DOHH2 (cell line): ENCODE measurements at regions not wholly inside any gene's neighbourhood (a gene's known extent, or its start where the extent isn't known, plus 50 kb on each side); places are given as distances from the start of the nearest gene placed in this dataset.

Experiments
- H3F3A ChIP-seq: fragments of 200-600 bp; sonication (generic), shearing (Covaris generic); 2 replicates; pipeline ENCODE4 v1.6.0; 2016; ENCODE audit warnings: antibody characterized with exemption, mild to moderate bottlenecking; ENCODE audit not compliant: control insufficient read depth, insufficient read depth
- H3K27ac ChIP-seq: fragments of 200-600 bp; sonication (generic); 2 replicates; pipeline ENCODE4 v1.5.1; 2014; ENCODE audit warnings: low read depth, mild to moderate bottlenecking, low read length, moderate library complexity
- H3K27me3 ChIP-seq: fragments of 200-600 bp; sonication (generic); 2 replicates; pipeline ENCODE4 v1.6.1; 2014; ENCODE audit warnings: mild to moderate bottlenecking, low read length, mixed read lengths; ENCODE audit not compliant: control insufficient read depth
- H3K36me3 ChIP-seq: fragments of 200-600 bp; sonication (generic); 2 replicates; pipeline ENCODE4 v1.6.1; 2014; ENCODE audit warnings: mild to moderate bottlenecking, low read length, moderate library complexity, mixed read lengths; ENCODE audit not compliant: control insufficient read depth
- H3K4me1 ChIP-seq: fragments of 200-600 bp; sonication (generic); 2 replicates; pipeline ENCODE4 v1.6.1; 2014; ENCODE audit warnings: mild to moderate bottlenecking, low read length, mixed read lengths; ENCODE audit not compliant: control insufficient read depth
- H3K4me2 ChIP-seq: fragments of 200-600 bp; sonication (generic); 2 replicates; pipeline ENCODE4 v1.6.0; 2014; ENCODE audit warnings: mild to moderate bottlenecking, low read length, moderate library complexity
- H3K4me3 ChIP-seq: fragments of 200-600 bp; sonication (generic); 2 replicates; pipeline ENCODE4 v1.5.1; 2014; ENCODE audit warnings: mild to moderate bottlenecking, low read length, mixed read lengths
- H3K79me2 ChIP-seq: fragments of 200-600 bp; sonication (generic); 2 replicates; pipeline ENCODE4 v1.6.1; 2014; ENCODE audit warnings: mild to moderate bottlenecking, low read length, mixed read lengths; ENCODE audit not compliant: control insufficient read depth
- H3K9me2 ChIP-seq: fragments of 200-600 bp; sonication (generic); replicated peaks from 2 replicates; pipeline ENCODE4 v1.6.1; 2014; ENCODE audit warnings: mild to moderate bottlenecking, low read length, mixed read lengths; ENCODE audit not compliant: control insufficient read depth
- H3K9me3 ChIP-seq: fragments of 200-600 bp; sonication (generic); 2 replicates; pipeline ENCODE4 v1.6.1; 2014; ENCODE audit warnings: antibody characterized with exemption, low read length, mixed read lengths; ENCODE audit not compliant: control insufficient read depth, insufficient read depth
- H4K20me1 ChIP-seq: fragments of 200-600 bp; sonication (generic); 2 replicates; pipeline ENCODE4 v1.6.0; 2014; ENCODE audit warnings: low read depth, mild to moderate bottlenecking, antibody characterized with exemption, low read length, moderate library complexity; ENCODE audit not compliant: control insufficient read depth, insufficient read depth
- EZH2phosphoT487 ChIP-seq: fragments of 200-600 bp; sonication (generic); IDR thresholded peaks from 2 replicates; pipeline ENCODE4 v1.6.1; 2017; ENCODE audit warnings: borderline replicate concordance, mild to moderate bottlenecking, antibody characterized with exemption, low read length, moderate library complexity, mixed read lengths
- TF ChIP-seq, protein P1 (sequence below): fragments of 200-600 bp; sonication (generic); IDR thresholded peaks from one replicate; pipeline ENCODE4 v1.5.1; 2014; ENCODE audit warnings: antibody characterized with exemption, mild to moderate bottlenecking, low read depth, low read length; ENCODE audit not compliant: poor library complexity, severe bottlenecking

DNA sequence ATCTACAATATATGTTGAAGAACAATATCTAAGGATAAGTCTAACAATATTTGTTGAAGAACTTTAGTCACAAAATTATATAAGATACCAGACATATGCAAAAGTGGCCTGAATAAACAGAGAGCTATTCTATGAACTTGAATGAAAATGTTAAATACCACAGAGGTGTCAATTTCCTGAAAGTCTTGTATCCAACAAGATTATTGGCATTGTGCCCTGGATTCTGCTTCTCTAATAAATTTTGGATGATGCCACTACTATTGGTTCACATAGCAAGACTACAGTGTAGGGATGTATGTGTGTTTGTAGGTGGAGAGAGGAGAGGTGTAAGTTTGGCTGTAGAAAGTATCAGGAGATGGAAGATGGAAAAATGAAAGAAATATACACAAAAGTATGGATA is 731.8 kb upstream of the RGMB start:
- H3K4me3 ChIP-seq = no peak overlapping the region
- no peak overlapping the region for H3K4me2 ChIP-seq
- no peaks in the 10 kb centered on the region for H3K9me3 ChIP-seq
- H3K36me3 ChIP-seq = no peaks in the 10 kb centered on the region
- H3K79me2 ChIP-seq = no peaks in the 10 kb centered on the region
- H3K9me2 ChIP-seq = no peaks in the 10 kb centered on the region
- no peak for TF ChIP-seq EZH2phosphoT487
- TF ChIP-seq, protein P1, sequence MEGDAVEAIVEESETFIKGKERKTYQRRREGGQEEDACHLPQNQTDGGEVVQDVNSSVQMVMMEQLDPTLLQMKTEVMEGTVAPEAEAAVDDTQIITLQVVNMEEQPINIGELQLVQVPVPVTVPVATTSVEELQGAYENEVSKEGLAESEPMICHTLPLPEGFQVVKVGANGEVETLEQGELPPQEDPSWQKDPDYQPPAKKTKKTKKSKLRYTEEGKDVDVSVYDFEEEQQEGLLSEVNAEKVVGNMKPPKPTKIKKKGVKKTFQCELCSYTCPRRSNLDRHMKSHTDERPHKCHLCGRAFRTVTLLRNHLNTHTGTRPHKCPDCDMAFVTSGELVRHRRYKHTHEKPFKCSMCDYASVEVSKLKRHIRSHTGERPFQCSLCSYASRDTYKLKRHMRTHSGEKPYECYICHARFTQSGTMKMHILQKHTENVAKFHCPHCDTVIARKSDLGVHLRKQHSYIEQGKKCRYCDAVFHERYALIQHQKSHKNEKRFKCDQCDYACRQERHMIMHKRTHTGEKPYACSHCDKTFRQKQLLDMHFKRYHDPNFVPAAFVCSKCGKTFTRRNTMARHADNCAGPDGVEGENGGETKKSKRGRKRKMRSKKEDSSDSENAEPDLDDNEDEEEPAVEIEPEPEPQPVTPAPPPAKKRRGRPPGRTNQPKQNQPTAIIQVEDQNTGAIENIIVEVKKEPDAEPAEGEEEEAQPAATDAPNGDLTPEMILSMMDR = no peak
- no peaks in the 10 kb centered on the region for H3K27me3 ChIP-seq
- H4K20me1 ChIP-seq = no peaks in the 10 kb centered on the region
- H3F3A ChIP-seq = no peaks in the 10 kb centered on the region
- H3K4me1 ChIP-seq = no peaks in the 10 kb centered on the region
- H3K27ac ChIP-seq = no peak overlapping the region

DNA sequence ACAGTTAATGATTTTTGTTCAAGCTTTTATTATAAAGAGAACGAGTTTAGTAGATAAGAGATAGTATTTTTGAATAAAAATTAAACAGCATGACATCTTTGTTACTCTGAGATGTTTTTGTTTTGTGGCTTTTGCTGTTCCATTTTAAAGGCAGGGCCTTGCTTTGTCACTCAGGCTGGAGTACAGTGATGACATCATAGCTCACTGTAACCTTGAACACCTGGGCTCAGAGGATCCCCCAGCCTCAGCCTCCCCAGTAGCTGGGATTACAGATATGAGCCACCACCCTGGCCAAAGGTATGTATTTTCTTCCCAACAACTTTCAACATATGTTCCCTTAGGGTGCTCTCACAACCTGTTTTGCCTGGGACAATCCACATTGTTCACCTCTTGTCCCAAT is 730.9 kb upstream of the RGMB start:
- H3F3A ChIP-seq = no peaks in the 10 kb centered on the region
- TF ChIP-seq EZH2phosphoT487 = no peak
- TF ChIP-seq, protein P1 = no peak
- H3K36me3 ChIP-seq = no peaks in the 10 kb centered on the region
- H3K9me3 ChIP-seq = no peaks in the 10 kb centered on the region
- H3K27me3 ChIP-seq = no peaks in the 10 kb centered on the region
- no peaks in the 10 kb centered on the region for H3K9me2 ChIP-seq
- H4K20me1 ChIP-seq = no peaks in the 10 kb centered on the region
- no peak overlapping the region for H3K4me3 ChIP-seq
- H3K79me2 ChIP-seq = no peaks in the 10 kb centered on the region
- no peak overlapping the region for H3K4me2 ChIP-seq
- no peaks in the 10 kb centered on the region for H3K4me1 ChIP-seq
- H3K27ac ChIP-seq = no peak overlapping the region

DNA sequence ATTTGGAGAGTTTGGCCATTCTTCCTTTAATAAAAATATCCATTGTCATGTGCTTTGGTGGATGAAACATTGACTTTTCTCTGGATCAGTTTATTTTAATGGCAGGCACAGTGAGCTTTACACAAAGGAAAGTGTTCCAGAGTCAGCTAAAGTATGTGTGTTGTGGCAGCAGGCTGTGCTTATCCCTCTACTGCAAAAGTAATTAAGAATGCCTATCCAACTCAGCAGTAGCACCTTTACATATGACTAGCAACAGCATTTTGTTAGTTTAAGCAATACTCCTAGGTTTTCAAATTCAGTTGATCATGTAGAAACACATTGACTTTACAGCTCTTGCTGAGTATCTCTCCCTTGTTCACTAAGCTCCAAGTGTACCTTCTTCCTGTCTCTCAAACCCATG is 730.5 kb upstream of the RGMB start:
- no peaks in the 10 kb centered on the region for H3K4me1 ChIP-seq
- no peaks in the 10 kb centered on the region for H3F3A ChIP-seq
- no peaks in the 10 kb centered on the region for H4K20me1 ChIP-seq
- H3K27me3 ChIP-seq = no peaks in the 10 kb centered on the region
- H3K36me3 ChIP-seq = no peaks in the 10 kb centered on the region
- TF ChIP-seq, protein P1 = no peak
- TF ChIP-seq EZH2phosphoT487 = no peak
- no peak overlapping the region for H3K4me3 ChIP-seq
- no peaks in the 10 kb centered on the region for H3K9me2 ChIP-seq
- H3K79me2 ChIP-seq = no peaks in the 10 kb centered on the region
- H3K27ac ChIP-seq = no peak overlapping the region
- H3K4me2 ChIP-seq = no peak overlapping the region
- no peaks in the 10 kb centered on the region for H3K9me3 ChIP-seq

DNA sequence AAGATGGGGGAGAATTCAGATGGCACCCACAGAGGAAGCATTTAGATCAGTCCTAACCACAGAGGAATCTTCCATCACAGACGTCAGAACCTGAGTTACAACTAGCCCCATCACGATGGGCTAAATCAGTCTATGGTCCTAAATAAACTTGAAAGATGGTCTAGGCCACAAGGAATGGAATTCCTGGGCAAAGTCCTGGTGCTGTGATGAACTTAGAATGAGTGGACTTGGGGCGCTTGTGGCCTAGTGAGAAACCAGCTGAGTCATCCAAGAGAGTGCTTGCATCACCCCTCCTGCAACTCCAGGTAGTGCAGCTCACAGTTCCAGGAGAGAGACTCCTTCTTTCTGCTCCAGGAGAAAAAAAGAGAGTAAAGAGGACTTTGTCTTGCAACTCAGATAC is 722.9 kb upstream of the RGMB start:
- no peaks in the 10 kb centered on the region for H3K36me3 ChIP-seq
- H3K9me2 ChIP-seq = no peaks in the 10 kb centered on the region
- H3K27ac ChIP-seq = no peak overlapping the region
- no peaks in the 10 kb centered on the region for H4K20me1 ChIP-seq
- H3K27me3 ChIP-seq = no peaks in the 10 kb centered on the region
- no peaks in the 10 kb centered on the region for H3K9me3 ChIP-seq
- H3K4me3 ChIP-seq = no peak overlapping the region
- no peak for TF ChIP-seq EZH2phosphoT487
- TF ChIP-seq, protein P1 = no peak
- no peaks in the 10 kb centered on the region for H3F3A ChIP-seq
- H3K4me1 ChIP-seq = no peaks in the 10 kb centered on the region
- H3K79me2 ChIP-seq = no peaks in the 10 kb centered on the region
- H3K4me2 ChIP-seq = no peak overlapping the region
